GM06990 (cell line): ENCODE measurements at regions not wholly inside any gene's neighbourhood (a gene's known extent, or its start where the extent isn't known, plus 50 kb on each side); places are given as distances from the start of the nearest gene placed in this dataset.

Source experiments
- DNase-seq: peaks from one replicate; pipeline ENCODE4 v3.0.0-alpha.2; 2011; ENCODE audit not compliant: insufficient read length; ENCODE audit errors: extremely low read depth
- H3K27me3 ChIP-seq: replicated peaks from 2 replicates; pipeline ENCODE4 v1.6.0; 2011; ENCODE audit warnings: low read length; ENCODE audit not compliant: control insufficient read depth, insufficient read depth
- H3K36me3 ChIP-seq: 2 replicates; pipeline ENCODE4 v1.5.1; 2011; ENCODE audit warnings: low read length; ENCODE audit not compliant: control insufficient read depth, insufficient read depth
- H3K4me3 ChIP-seq: replicated peaks from 2 replicates; pipeline ENCODE4 v1.5.1; 2011; ENCODE audit warnings: low read depth, mild to moderate bottlenecking, control low read depth, low read length
- TF ChIP-seq, protein P1 (sequence below): IDR thresholded peaks from 2 replicates; pipeline ENCODE4 v1.5.1; 2011; ENCODE audit warnings: low read length, control low read depth, mild to moderate bottlenecking, inconsistent platforms; ENCODE audit not compliant: insufficient read depth, poor library complexity, severe bottlenecking

- TF ChIP-seq, protein P1, sequence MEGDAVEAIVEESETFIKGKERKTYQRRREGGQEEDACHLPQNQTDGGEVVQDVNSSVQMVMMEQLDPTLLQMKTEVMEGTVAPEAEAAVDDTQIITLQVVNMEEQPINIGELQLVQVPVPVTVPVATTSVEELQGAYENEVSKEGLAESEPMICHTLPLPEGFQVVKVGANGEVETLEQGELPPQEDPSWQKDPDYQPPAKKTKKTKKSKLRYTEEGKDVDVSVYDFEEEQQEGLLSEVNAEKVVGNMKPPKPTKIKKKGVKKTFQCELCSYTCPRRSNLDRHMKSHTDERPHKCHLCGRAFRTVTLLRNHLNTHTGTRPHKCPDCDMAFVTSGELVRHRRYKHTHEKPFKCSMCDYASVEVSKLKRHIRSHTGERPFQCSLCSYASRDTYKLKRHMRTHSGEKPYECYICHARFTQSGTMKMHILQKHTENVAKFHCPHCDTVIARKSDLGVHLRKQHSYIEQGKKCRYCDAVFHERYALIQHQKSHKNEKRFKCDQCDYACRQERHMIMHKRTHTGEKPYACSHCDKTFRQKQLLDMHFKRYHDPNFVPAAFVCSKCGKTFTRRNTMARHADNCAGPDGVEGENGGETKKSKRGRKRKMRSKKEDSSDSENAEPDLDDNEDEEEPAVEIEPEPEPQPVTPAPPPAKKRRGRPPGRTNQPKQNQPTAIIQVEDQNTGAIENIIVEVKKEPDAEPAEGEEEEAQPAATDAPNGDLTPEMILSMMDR = no peak
- H3K4me3 ChIP-seq = no peak overlapping the region
- DNase-seq = no peak
- no peaks in the 10 kb centered on the region for H3K27me3 ChIP-seq
- H3K36me3 ChIP-seq = no peaks in the 10 kb centered on the region
Observed at GRCh38 chr9:82682431-82682830, 380.5 kb downstream of the RASEF start.

DNA sequence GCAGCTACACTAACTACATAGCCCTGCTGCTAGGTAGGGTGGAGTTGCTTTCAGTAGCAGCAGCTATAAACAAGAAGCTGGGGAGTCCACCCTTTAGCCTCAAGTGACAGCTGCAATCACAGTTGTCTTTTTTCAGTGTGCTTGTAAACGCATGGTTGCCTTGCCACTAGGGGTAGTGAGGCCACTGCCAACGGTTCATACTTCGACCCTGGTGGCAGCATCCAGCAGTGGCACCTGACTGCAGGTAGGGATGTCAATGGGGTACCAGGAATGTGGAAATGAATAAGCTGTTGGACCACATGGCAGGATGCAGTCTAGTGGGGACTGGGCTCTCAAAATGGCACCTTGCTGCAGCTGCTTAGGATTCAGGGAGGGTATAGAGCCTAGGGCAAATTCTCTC is 367.2 kb downstream of the RASEF start:
- TF ChIP-seq, protein P1 = no peak
- Histone ChIP-seq H3K27me3 (no peaks in the 10 kb centered on the region), H3K36me3 (no peaks in the 10 kb centered on the region), H3K4me3 (no peak overlapping the region)
- no peak for DNase-seq

GRCh38 chr9:82706786-82707185 is 356.2 kb downstream of the RASEF start:
- H3K4me3 ChIP-seq = no peak overlapping the region
- no peaks in the 10 kb centered on the region for H3K36me3 ChIP-seq
- no peak for DNase-seq
- TF ChIP-seq, protein P1 = no peak
- no peaks in the 10 kb centered on the region for H3K27me3 ChIP-seq

DNA sequence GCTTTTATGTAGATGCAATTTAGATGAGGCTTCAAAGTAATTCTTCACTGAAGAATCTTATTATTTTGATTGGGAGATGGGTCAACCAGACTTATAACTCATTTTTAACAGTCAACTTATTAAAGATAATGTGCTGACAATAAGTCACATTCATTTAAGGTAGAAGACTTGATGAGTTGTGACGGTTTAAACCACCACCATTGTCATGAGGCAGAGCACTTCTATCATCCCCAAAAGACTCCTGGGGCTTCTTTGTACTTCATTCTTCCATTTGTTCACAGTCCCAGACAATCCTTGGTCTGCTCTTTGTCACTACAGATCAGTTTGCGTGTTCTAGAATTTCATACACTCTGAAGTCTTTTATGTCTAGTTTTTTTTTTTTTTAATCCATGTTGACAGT is 346.1 kb downstream of the RASEF start:
- no peak for DNase-seq
- Histone ChIP-seq H3K27me3 (no peaks in the 10 kb centered on the region), H3K4me3 (no peak overlapping the region), H3K36me3 (no peaks in the 10 kb centered on the region)
- TF ChIP-seq, protein P1 = no peak

- TF ChIP-seq, protein P1 = no peak
- Histone ChIP-seq H3K4me3 (no peak overlapping the region), H3K27me3 (no peaks in the 10 kb centered on the region), H3K36me3 (no peaks in the 10 kb centered on the region)
- DNase-seq = no peak
Observed at GRCh38 chr9:82720515-82720914, 342.4 kb downstream of the RASEF start.

- DNase-seq = no peak
- H3K4me3 ChIP-seq = no peak overlapping the region
- H3K27me3 ChIP-seq = no peaks in the 10 kb centered on the region
- no peaks in the 10 kb centered on the region for H3K36me3 ChIP-seq
- TF ChIP-seq, protein P1 = no peak
Observed at GRCh38 chr9:82721593-82721992, 341.3 kb downstream of the RASEF start.
